GM12892 (cell line): ENCODE measurements at regions not wholly inside any gene's neighbourhood (a gene's known extent, or its start where the extent isn't known, plus 50 kb on each side); places are given as distances from the start of the nearest gene placed in this dataset.

Source experiments
- POLR2A ChIP-seq: IDR thresholded peaks from 2 replicates; pipeline ENCODE4 v1.6.1; 2011; ENCODE audit warnings: low read depth, low read length, control low read depth
- POLR2AphosphoS5 ChIP-seq: IDR thresholded peaks from 2 replicates; pipeline ENCODE4 v1.6.1; 2011; ENCODE audit warnings: low read depth, low read length, control low read depth

- TF ChIP-seq POLR2AphosphoS5 (no peak), POLR2A (no peak)
Observed at GRCh38 chr7:366161-366803, 76.3 kb downstream of the FOXL3 start.
